Stimulated activated CD8-positive, alpha-beta memory T cell treated with anti-CD3 and anti-CD28 coated beads, Interleukin-4, amount 100 ng/mL, for 4 hours (primary cell): ENCODE measurements at regions not wholly inside any gene's neighbourhood (a gene's known extent, or its start where the extent isn't known, plus 50 kb on each side); places are given as distances from the start of the nearest gene placed in this dataset.

ENCODE experiments used
- DNase-seq, 2 donors: peaks; one replicate each; pipeline ENCODE4 v3.0.0-alpha.2; 2020; ENCODE audit warnings: low read depth in 2 of 2, low spot score in 1 of 2

DNA sequence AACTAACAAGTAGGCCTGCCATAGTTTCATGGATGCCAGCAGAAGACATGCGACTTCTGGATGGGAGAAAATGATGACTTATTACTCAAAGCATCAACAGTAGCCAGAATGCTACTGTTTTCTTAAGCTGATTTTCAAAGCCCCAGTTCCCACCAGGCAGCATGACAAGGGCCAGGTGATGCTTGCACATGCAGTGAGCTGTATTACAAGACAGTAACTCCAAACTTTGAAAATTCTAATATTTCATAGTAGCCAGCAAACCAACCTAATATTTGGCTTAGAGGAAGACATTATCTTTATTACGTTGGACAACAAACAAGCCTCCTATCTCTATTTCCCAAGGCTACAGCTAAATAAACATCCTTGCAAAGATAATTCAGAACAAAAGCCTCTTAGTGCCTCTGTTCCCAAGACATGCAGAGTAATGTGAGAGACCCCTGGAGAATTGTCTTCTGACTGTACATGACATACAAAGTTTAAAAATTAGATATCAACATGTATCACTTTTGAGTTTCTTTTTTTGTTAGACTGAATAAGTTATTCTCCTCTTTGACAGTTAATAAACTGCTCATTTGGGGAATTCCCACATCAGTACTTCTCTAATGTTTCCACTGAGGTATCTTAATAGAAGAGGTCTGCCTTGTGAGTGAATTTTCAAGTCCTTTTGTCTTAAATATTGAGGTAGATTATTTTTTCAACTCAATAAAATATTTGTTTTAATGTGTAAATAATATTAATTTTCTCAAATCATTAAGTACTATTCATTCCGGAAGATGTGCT is 367.6 kb upstream of the CWC22 start:
- DNase-seq = no peak

DNA sequence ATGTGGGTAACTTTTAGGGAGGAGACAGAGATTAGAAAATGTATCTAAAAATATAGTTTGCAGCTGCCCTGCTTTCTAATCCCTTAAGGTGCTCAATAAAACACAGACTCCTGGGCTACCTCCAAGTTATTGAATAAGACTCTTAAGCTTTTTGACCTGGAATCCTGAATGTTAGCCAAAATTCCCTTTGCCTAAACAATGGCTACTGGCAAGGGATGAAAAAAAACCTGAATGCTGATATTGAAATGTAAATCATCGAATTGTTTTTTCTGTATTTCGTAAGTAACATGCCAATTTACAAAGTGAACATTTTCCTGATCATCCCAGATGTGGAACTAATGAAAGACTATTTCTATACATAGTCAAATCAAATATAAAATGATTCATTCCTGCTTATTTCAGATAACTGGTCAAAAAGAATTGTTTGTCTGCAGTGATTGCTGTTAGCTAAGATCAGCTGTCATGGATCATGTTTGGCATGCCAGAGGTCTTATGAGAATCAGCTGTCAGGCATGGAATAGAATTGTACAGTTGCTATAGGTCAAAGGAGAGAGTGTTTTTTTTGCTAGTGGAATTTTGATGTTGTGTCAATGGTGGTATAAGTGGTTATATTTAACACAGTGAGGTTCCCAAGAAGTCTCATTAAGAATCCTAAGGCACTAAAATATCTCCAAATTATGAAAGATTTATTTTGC is 363.6 kb upstream of the CWC22 start:
- no peak for DNase-seq

GRCh38 chr2:180368881-180369280 is 361.8 kb upstream of the CWC22 start:
- DNase-seq = no peak

- DNase-seq = no peak
Measured at GRCh38 chr2:180367815-180368214, 360.7 kb upstream of the CWC22 start.

GRCh38 chr2:180366481-180366880 is 359.4 kb upstream of the CWC22 start:
- no peak for DNase-seq

GRCh38 chr2:180364719-180365118 is 357.6 kb upstream of the CWC22 start:
- DNase-seq = no peak

DNA sequence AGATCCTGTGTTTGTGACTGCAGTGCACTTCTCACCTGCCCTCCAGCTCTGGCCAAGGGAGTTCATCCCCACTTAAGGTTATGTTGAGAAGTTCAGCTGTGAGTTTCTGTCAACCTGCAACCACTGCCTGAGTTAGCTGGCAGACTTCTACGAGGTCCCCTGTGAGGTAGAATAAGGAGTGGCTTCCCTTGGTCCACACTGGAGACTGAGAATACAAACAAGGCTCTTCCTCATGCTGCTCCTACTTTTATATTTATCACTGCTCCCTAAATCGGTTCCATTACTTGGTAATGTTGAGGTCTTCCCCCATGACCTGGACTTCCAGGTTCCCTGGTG is 353.2 kb upstream of the CWC22 start:
- DNase-seq = no peak

DNA sequence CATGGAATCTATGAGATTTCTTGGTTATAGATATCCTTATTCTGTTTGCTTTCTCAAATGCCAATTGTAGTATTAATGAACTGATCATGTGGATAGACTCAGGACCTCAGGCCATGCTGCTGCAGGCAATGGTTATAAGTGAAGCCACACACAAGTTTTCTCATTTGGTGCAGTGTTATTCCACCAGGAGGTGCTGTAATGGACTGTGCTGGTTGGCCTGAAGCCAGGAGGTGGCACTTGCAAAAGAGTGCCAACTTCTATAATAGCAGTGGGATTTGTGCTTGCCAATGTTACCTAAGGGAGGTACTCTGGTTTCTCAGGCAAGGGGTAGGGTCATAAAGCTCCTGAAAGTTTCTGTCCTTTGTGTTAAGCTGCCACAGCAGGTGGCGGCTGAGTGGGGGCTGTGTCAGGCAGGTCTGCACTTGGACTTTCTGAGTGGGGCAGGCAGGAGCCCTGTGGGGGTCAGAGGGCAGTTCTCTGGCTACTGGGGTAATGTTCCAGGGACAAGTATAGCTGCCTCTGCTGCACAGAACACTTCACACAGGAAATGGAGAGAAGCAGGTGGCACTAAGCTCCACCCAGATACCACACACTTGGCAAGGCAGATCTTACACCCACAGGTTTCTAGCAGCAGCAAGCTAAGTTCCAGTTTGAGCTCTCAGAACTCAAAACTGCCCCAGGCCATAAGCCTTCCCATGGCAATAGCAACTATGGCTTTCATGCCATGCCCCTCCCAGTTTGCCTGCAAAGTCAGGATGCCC is 352.6 kb upstream of the CWC22 start:
- DNase-seq = no peak

DNA sequence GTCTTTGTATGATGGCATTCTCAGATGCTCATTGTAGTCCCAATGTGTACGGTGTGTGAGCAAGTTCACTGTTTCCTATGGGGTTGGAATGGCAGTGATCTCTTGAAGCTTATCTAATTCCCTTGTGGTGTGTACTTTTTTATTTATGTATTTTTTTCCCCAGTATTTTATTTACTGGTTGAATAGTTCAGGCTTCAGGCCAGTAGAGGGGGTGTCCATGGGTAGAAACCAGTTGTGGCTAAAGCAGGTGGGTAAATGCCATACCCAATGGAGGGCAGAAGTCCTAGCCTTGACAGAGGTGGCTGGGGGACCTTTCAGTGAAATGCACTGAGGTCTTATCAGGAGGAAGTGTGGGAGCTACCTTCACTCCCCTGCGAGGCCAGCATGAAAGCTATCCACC is 351.4 kb upstream of the CWC22 start:
- no peak for DNase-seq

DNA sequence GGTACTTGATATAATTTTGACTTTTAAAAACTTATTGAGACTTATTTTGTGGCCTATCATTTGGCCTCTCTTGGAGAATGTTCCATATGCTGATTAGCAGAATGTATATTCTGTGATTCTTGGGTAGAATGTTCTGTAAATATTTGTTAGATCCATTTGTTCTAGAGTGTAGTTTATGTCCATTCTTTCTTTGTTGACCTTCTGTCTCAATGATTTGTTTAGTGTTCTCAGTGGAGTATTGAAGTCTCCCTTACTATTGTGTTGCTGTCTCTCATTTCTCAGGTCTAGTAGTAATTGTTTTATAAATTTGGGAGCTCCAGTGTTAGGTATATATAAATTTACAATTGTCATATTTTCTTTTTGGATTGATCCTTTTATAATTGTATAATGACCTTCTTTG is 349.6 kb upstream of the CWC22 start:
- DNase-seq = no peak

- no peak for DNase-seq
Measured at GRCh38 chr2:180352620-180353019, 345.5 kb upstream of the CWC22 start.

- no peak for DNase-seq
Measured at GRCh38 chr2:180349809-180350208, 342.7 kb upstream of the CWC22 start.

DNA sequence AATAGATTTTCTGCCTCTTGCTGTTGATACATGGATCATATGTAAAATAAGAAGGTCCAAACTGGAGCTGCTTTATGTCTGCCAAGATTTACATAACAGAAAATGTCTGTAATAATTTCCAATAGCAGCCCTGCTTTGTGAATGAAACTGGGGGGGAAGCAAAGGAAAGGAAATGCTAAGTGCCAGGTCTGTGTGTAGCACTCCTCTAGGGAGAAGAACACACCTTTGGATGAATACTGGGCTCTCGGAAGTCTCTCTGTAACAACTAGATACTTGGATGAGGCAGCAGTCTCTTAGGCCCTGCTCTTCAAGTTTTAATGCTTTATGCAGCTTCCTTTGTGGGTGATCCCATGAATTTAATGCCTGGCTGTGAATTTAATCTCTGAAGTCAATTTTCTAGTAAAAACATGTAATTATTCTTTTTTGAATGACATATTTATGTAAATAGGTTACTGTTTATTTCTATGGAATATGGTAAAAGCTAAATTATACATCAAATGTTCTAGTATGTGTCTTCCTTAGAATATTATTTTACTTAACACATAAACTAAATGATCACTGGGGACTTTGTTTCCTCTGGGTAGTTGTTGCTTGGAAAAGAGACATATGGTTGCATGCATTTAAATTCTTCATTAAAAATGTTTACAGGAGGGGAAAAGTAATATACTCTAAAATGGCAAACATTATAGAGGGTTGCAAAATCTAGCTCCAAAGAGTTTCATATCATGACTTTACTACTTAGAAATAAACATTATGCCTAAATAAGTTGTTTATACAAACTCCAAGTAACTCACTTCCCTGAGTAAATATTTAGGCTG is 336.6 kb upstream of the CWC22 start:
- DNase-seq = no peak

DNA sequence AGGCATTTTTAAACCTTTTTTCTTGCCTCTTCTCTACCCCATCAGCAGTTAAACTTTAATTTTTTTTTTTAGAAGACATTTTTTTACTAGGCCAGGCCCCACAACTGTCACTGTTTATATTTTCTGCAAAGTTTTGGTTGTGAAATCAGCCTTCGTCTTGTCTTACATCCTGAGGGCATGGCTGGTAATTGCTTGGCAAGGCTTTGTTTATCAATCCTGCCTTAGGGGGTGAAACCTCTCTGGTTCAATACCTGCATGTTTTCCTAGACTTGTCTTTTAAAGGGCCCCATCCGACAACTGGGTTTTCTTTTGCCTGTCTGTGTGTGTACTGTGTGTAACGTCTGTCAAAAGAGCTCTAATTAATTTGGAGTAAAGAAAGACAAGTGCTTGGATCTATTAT is 330.0 kb upstream of the CWC22 start:
- no peak for DNase-seq

DNA sequence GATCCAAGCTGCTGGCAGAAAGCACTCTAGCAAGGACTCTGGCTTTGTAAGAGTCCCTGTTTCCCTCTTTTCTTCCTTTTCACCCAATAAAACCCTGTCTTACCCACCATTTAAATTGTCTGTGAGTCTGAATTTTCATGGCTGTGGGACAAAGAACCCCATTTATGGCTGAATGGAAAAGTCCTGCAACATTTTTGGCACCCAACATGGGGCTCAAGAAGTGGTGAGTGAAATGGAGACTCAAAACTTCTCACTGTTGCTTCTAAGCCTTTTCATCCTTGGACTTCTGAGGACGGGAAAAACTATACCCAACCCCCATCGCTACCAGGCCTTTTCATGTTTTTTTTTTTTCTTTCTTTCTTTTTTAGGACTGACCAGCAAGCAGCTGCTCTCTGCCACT is 329.5 kb upstream of the CWC22 start:
- no peak for DNase-seq

- DNase-seq = no peak
Measured at GRCh38 chr2:180334514-180334913, 327.4 kb upstream of the CWC22 start.

GRCh38 chr2:180328795-180329422 is 321.8 kb upstream of the CWC22 start:
- DNase-seq = no peak

GRCh38 chr2:180327185-180327584 is 320.1 kb upstream of the CWC22 start:
- no peak for DNase-seq

DNA sequence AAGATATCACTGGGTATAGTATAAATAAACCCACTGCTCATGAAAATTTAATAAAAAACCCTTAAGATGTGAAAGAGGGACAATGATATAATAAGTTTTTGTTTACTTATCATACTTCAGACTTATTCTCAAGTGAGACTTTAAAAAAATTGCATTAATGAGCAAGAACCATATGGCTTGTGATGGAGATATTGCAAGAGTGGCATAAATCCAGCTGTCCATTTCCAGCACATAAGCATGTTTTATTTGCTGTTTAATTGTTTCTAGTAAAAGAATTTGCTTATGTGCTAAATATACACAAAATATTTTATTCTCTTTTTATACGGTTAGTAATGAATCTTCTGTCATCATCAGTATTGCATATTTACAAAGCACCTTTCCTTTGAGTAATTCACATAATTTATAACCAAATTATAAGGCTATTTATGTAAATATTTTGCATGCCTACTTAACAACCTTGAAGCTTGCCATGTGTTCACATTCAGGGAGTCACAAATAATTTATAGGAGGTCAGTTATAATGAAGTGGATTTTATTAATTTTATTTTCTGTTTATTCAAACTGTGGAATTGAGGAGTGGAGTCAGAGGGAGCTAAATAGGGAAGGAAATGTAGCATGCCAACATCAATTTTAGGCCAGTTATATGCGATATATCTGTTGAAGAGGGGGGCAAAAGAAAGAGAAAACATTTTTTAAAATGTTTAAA is 318.5 kb upstream of the CWC22 start:
- no peak for DNase-seq

DNA sequence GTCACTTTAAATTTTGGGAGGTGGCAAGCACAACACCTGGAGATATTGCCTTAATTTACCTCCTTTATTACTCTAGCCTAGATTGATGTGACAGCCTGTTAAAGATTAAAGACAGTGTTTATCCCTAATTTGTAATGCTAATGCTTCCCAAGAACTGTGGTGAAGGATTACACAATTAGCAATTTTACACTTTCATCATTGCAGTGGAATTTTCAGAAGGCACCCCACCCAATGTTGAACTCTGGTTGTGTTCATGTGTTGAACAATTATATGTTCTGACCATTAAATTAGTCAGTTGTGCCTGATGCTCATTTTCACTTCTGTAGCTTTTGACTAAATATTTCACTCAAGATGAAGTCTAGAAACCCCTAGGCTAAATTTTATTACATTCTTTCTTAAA is 317.1 kb upstream of the CWC22 start:
- no peak for DNase-seq
